GM18858 (cell line): ENCODE measurements at regions not wholly inside any gene's neighbourhood (a gene's known extent, or its start where the extent isn't known, plus 50 kb on each side); places are given as distances from the start of the nearest gene placed in this dataset.

Source experiments
- ATAC-seq: cut with Tn5 transposase; IDR thresholded peaks from one replicate; pipeline ENCODE4 v1.9.1; 2021; ENCODE audit not compliant: unreplicated experiment

DNA sequence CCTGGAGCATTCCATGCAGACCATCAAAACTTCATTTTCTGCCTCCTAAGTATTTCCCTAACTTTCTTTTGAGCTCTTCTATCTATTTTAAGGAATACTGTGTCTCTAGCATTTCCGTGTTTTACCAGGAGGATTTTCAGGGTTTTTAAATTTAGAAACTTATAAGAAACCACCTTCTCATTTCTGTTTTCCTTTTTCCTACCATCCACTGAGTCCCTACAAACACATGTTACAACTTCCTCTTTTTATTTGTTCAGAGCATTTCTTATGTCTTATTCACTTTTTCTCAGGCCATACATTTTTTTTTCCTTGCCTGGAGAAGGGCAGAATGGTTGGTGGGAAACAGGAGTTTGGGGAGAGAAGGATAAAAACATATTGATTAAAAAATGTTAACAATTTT, 130.0 kb upstream of the BMP5 start:
- no peak for ATAC-seq

DNA sequence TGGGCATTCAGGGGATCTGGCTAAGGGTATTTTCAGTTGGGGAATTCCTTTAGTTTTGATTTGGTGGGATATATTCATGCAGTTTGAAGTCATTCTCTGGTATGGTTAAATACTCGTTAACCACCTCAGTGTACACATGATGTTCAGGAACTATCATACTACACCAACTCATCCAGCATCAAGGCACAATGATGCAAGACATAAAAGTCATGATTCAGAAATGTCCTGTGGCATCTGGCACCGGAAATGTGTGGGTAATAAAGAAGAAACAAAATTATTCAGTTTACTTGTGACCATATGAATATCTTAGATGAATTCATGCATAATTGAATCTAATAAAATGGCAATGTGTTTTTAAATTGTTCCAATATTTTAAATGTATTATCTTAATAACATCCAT, 129.0 kb upstream of the BMP5 start:
- ATAC-seq = no peak

DNA sequence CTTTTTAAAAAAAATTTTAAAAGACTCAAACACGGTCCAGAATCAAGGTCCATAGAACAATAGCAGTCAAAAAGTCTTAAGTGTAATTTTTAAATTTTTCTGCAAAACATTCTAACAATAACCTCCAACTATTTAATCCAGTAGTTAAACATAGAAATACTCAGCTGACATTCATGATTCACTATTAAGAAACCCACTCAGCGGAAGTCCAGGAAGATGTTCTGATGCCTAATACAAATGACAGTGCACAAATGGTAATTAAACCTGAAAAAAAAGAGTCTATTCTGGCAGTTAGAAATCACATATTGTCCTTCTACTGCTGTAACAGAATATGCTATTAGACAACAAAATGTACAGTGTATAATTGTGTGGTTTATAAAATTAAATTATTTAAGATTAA, 128.2 kb upstream of the BMP5 start:
- ATAC-seq = no peak

DNA sequence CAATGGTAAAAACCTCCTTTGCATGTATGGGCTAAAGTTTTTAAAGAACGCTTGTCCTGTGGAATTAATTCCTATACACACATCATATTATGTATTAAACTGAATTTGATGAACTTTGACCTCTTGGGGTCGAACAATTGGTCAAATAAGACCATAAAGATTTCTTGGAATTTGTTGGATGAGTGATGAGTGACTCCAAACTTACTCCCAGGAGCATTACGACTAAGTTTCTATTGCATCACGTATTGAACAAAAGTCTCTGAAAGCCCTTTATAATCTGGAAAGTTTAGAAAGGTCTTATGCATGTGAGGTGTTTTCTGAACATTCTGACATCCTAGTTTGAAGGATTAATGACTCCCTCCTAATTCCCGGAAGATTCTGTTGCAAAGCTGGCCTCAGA, 126.9 kb upstream of the BMP5 start:
- no peak for ATAC-seq

DNA sequence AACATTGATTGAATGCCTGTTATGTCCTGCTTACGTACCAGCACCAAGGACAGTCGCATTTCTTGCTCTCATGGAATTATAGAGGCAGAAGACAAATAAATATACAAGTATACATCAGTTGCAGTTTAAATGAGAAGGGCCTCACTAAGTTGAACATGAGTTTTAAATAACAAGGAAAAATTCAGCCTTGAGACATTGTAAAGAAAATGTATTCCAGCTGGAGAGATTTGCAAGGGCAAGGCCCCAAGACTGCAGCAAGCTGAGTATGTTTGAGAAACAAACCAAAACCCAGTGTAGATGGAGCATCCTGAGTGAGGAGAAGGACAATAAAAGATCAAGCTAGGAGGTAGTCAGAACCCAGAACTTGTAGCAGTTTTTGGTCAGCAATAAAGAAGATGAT, 123.2 kb upstream of the BMP5 start:
- ATAC-seq = no peak

DNA sequence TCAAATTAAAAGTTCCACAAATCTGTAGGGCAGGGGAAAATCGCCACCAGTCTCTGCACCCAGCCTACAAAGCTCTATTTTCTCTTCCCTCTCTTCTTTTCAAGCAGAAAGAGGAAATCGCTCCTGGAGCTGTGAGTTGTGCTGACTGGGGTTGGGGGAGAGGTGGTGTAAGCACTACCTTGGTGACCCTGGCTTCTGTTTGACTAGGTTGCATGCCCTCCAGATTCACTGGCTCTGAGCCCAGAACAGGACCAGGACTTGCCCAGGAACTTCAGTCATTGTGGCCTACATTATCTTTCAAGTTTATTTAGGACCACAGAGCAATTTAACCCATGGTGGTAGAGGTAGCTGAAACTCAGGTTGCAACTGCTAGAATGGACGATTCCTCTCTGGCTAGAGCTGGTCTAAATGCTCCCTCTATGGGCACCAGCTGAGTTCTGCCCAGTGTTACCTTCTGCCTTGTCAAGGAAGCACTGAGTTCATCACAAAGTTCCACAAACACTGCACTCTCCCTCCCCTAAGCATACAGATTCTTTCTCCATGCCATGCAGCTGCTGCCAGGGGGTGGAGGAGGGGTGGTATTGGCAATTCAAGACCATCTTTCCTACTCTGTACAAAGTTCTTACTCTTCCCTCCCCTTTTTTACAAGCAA, 122.0 kb upstream of the BMP5 start:
- ATAC-seq = no peak

DNA sequence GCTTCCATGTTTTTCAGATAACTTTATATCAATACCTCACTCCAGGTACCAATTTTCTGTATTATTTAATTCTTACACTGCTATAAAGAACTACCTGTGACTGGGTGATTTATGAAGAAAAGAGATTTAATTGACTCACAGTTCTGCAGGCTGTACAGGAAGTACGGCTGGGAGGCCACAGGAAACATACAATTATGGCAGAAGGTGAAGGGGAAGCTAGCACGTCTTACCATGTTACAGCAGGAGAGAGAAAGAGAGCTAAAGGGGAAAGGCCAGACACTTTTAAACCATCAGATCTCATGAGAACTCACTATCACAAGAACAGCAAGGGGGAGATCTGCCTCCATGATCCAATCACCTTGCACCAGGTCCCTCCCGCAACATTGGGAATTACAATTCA, 119.1 kb upstream of the BMP5 start:
- ATAC-seq = no peak

DNA sequence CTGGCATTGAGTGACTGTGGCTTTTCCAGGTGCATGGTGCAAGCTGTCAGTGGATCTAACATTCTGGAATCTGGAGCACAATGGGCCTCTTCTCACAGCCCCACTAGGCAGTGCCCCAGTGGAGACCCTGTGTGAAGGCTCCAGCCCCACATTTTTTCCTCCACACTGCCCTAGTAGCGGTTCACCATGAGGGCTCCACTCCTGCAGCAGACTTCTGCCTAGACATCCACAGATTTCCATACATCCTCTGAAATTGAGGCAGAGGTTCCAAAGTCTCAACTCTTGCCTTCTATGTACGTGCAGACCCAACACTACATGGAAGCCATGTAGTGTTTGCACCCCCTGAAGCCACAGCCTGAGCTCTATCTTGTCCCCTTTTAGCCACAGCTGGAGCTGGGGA, 118.0 kb upstream of the BMP5 start:
- ATAC-seq = no peak

DNA sequence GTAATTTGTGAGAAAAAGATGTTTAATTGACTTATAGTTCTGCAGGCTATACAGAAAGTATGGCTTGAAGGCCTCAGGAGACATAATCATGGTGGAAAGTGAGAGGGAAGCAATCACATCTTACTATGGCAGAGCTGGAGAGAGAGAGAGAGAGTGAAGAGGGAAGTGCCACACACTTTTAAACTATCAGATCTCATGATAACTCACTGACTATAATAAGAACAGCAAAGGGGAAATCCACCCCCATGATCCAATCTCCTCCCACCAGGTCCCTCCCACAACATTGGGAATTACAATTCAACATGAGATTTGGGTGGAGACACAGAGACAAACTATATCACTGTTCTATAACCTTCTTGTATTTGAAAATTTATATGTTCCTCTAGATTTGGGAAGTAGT, 117.2 kb upstream of the BMP5 start:
- ATAC-seq = no peak

DNA sequence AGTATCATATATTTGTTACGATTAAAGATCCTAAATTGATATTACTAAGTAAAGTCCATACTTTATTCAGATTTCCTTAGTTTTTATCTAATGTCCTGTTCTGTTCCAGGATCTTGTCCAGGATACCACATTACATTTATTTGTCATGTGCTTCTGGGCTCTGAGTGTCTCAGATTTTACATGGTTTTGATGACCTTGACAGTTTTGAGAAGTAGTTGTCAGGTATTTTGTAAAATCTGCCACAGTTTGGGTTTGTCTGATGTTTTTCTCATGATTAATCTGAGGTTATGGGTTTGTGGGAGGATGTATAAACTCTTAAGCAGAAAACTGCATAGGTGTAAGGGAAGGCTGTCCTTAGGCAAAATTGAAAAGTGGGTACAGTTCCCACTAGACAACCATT, 109.9 kb upstream of the BMP5 start:
- ATAC-seq = no peak

DNA sequence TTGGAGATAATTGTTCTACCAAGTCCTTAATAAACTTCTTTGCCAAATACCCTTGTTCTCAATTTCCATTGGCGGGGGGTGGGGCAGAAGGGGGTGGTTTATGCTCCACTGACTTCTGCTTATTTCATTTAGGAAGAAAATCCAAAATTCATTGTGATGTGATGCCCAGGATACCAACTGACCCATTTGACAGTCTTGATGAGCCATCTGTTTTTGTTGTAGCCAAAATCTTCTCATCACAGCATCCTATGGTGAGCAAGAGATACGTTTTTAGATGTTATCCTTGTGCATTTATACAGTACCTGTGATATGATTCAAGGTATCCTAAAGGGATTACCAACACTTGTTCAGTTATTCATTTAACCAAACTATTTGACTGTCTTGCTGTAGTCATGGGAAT, 108.5 kb upstream of the BMP5 start:
- ATAC-seq = no peak

DNA sequence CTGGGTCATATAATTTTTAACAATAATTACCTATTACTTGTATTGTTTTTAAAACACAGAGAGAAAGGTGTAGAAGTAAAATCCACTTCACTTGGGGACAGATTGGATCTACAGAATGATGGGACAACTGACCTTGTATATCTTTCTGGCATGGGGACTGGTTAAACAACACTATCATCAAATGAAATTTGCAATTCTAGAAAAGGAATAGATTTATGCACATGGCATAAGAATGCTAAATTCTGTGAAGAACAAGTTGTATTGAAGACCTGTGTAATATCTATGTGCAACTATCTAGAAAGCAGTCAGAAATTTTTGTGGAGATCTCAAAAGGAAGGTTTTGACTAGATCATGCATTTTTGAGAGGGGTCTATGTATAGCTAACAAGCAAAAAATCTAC, 106.3 kb upstream of the BMP5 start:
- no peak for ATAC-seq

DNA sequence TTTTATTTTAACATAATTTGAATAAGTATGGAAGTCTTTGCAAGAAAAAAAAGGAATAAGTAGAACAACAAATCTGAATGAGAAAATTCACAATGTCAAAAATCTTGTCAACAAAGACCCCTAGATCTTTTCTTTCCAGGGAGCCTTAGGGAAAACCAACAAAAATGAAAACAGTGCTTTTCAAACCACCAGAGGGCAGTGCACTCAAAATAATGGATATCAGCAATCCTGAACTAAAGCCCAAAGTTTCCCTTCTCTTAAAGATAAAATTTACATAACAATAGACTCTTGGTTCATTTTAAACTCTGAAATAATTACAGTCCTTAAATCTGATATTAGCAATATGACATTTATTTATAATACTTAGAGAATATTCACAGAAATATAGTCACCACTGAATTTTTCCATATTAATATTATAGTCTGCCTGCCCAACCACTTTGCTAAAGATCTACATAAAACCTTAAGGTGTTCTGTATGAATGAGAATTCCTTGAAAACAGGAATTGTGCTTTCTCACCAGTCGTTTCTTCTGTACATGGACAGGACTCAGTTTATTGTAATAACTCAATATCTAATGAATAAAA, 105.3 kb upstream of the BMP5 start:
- peak; percentile 67 for ATAC-seq

DNA sequence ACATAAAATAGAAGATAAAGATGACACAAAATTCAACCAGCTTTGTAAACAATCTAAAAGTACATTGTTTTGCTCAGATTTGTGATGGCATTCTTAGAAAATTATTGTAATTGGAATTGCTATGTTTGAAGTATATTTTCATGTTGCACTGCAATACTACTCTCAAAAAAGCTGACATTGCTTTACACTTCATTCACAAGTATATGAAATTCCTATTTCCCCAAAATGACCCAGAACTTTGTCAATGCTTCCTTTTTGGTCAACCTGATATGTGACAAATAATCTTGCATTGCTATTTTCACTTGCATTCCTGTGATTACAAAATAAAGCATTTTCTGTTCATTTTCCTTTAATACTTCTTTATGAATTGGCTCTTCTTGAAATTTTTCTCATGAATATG, 104.1 kb upstream of the BMP5 start:
- no peak for ATAC-seq

DNA sequence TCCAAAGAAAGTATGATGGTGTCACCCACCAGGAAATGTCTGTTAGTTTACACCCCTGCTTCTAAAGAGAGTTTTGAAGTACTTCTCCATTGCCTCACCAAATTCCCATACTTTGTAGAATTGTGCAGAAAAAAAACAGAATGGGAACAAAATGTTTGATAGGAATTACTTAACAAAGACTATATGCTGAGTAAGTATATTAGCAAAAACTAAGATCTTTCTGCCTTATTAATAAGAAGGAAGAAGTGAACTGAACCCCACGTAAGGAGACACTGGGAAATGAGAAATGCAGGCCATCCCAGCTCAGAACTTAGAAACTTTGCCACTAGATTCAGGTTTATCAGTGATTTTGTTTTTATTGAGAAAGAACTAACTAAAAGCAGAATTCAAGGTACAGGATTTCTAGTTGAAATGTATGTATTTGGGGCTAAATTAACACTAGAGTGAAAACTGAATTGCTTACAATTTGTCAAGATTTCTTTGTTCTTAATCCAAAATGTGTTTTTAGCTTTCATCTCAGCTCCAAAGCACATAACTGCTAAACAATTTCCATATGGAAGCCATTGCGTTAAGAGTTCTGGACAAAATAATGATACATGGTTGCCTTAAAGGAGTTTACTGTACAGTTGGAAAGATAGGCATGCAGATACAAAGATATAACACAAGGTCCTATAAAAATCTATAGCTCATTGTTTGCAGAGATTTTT, 102.7 kb upstream of the BMP5 start:
- ATAC-seq = no peak

DNA sequence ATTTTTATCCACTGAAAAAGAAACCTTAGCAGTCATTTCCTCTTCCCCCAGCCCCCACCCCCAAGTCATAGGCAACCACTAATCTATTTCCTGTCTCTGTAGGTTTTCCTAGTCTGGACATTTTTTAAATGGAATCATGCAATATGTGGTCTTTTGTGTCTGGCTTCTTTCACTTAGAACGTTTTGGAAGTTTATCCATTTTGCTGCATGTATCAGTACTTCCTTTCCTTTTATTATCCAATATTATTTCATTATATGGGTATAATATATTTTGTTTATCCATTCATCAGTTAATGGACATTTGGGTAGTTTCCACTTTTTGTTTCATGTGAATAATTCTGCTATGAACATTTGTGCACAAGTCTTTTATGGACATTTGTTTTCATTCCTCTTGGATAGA, 99.3 kb upstream of the BMP5 start:
- ATAC-seq = no peak

DNA sequence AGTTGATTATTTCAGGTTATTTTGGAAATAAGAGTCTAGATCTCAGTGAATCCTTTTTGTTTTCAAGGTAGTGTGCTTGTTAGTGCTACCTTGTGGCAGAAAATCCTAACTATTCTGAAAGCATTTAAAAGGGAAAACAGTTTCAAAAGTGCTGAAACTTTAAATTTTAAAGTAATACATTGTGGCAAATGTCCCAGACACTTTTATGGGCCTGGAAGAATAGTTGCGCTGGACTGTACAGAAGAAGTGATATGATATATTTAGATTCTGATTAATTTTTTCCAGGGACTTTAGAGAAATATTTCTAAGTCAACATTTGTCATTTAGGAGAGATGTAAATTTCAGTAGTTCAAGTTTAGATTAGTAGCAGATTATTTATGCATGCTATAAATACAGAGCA, 96.7 kb upstream of the BMP5 start:
- no peak for ATAC-seq

DNA sequence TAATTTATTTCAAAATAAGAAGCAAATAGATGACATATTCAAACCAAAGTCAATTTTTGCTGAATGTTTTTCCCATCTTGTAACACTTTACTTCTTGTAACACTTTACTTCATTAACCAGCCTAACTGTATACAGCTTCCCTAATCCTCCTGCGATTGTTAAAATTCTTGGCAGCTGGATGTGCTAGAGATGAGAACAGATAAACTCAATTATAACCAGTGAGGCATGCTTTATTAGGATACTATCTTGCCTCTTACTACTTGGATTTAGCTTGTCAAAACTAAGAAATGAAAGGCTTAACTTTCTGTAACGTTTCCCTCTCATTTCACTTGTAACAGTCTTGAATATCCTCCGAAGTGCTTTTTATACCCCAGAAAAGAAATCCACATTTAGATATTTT, 94.1 kb upstream of the BMP5 start:
- no peak for ATAC-seq

DNA sequence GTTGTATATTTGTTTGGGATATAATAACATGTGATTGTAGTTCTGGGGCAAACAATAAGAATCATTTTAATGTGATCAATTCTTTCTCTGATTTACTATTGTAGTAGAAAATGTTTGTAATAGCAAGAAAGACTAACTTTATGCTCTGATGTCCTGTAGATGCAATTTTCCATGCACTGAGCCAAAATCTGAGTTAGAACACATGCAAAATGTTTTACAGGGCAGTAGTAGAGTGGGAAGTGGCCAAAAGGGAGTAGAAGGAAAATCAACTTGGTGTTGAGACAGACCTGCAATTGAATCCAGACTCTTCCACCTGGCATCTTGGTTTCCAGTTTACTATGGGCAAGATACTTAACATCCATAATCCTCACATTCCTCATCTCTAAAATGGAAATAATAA, 93.5 kb upstream of the BMP5 start:
- no peak for ATAC-seq

DNA sequence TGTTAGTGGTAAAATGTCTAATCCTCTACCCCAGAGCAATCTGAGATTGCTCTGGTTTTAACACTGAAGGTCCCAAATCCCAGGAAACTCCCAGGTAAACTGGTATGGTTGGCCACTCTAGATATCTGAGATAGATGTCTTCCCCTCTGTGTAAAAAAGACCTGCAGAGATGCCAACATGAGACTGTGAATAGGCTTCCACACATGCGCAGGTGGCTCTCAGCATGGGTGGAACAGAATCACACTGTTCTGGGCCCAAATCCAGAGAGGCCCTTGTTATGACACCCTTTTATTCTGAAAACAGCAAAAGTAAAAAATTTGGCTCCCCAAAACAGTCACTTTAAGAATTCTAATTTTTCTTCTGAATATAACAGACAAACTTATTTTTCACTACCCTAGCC, 88.7 kb upstream of the BMP5 start:
- no peak for ATAC-seq

DNA sequence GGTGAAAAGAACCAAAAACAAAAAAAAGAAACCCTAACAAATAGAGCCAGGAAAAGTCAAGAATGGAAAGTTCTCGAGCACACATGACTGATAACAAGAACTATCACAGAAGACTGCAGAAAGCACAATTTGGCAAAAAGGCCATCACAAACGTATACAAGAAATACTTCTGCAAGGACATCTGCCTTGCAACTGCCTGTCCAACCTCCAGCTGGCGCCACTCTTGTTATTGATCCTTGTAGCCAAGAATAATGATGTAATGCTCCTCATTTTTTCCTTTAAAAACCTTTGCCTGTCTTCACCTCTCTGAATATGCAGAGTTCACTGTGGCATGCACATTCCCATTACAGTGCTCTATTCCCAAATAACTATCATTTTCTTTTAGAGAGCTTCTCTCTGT, 87.9 kb upstream of the BMP5 start:
- ATAC-seq = no peak

DNA sequence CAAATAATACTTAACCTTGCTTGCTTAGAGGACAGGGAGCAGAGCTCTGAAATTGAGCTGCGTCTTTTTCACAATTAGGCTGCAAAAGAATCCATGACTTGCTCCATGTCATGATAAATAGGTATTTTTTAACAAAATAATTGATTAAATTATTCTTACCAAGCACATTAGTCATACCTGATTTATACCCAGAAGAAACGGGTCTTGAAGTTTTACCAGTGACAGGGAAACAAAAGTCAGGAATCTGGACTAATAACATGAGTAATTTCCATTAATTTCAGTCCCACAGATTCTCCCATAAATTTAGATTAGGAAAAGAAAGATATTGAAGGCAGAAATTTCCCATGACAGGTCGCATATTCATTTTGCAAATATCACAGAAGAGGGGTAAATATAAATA, 85.0 kb upstream of the BMP5 start:
- ATAC-seq = no peak

DNA sequence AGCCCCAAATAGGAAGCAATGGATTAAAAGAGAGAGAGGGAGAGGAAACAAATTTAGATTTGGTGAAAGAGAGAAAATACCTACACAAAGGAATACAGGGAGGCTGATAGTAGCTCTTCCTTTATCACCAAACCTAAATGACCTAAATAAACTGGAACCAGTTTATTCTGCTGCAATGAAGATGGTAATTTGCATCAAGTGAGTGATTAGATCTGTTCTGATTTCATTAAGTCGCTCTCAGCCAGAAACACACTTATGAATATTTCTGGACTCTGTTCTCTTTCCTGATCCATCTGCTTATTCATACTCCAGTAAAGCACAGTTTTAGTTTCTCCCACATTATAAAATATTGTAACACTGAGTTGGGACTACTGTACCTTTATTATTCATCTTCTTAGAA, 83.4 kb upstream of the BMP5 start:
- no peak for ATAC-seq
